HS-27A (cell line): ENCODE measurements at regions not wholly inside any gene's neighbourhood (a gene's known extent, or its start where the extent isn't known, plus 50 kb on each side); places are given as distances from the start of the nearest gene placed in this dataset.
"Not testable (repeated sequence)": the region's sequence is repeated elsewhere in the genome, so short reads cannot be mapped to it uniquely, and the experiment has no call there.

Experiments used
- DNase-seq: peaks from one replicate; pipeline ENCODE4 v3.0.0-alpha.2; 2012; ENCODE audit warnings: low read depth, missing footprints

GRCh38 chr18:61676773-61677434 lies 215.9 kb downstream of the RNF152 start:
- DNase-seq = no peak

GRCh38 chr18:61669320-61669719 lies 223.5 kb downstream of the RNF152 start:
- DNase-seq = no peak

- DNase-seq = no peak
Observed at GRCh38 chr18:61666876-61667590, 225.8 kb downstream of the RNF152 start.

GRCh38 chr18:61664419-61665084 lies 228.3 kb downstream of the RNF152 start:
- DNase-seq = no peak

GRCh38 chr18:61662726-61663125 lies 230.1 kb downstream of the RNF152 start:
- no peak for DNase-seq

GRCh38 chr18:61658431-61658830 lies 234.4 kb downstream of the RNF152 start:
- DNase-seq = no peak

GRCh38 chr18:61657066-61657732 lies 235.6 kb downstream of the RNF152 start:
- no peak for DNase-seq

GRCh38 chr18:61655630-61656029 lies 237.2 kb downstream of the RNF152 start:
- DNase-seq = no peak

- DNase-seq = no peak
Observed at GRCh38 chr18:61653823-61654551, 238.8 kb downstream of the RNF152 start.

- DNase-seq = no peak
Observed at GRCh38 chr18:61651880-61652268, 240.9 kb downstream of the RNF152 start.

GRCh38 chr18:61651145-61651879 lies 241.5 kb downstream of the RNF152 start:
- DNase-seq = no peak

GRCh38 chr18:61643884-61644647 lies 248.7 kb downstream of the RNF152 start:
- no peak for DNase-seq

GRCh38 chr18:61639886-61640285 lies 252.9 kb downstream of the RNF152 start:
- DNase-seq = no peak

GRCh38 chr18:61637905-61638595 lies 254.8 kb downstream of the RNF152 start:
- DNase-seq = no peak

GRCh38 chr18:61637319-61637718 lies 255.5 kb downstream of the RNF152 start:
- no peak for DNase-seq

- peak; percentile 20 for DNase-seq
Observed at GRCh38 chr18:61635901-61636528, 256.8 kb downstream of the RNF152 start.

GRCh38 chr18:61628085-61628484 lies 264.7 kb downstream of the RNF152 start:
- DNase-seq = no peak

- DNase-seq = not testable (repeated sequence)
Observed at GRCh38 chr18:61624631-61625030, 268.2 kb downstream of the RNF152 start.

GRCh38 chr18:61619783-61620182 lies 273.0 kb downstream of the RNF152 start:
- no peak for DNase-seq
